Heart left ventricle (tissue), 13 donors: ENCODE measurements at regions not wholly inside any gene's neighbourhood (a gene's known extent, or its start where the extent isn't known, plus 50 kb on each side); places are given as distances from the start of the nearest gene placed in this dataset.

Experiments
- CTCF ChIP-seq, 12 donors: fragments of 200-600 bp; sonication (generic) in 4 of 12; IDR thresholded peaks; one replicate each; pipeline versions ENCODE4 v1.5.0 to v1.8.0; 2018 to 2022; ENCODE audit warnings: antibody characterized with exemption in 12 of 12, mild to moderate bottlenecking in 5 of 12
- POLR2A ChIP-seq, 2 donors: fragments of 450-650 bp; IDR thresholded peaks; one replicate each; pipeline ENCODE4 v1.6.1; 2017; ENCODE audit warnings: antibody characterized with exemption in 2 of 2, mild to moderate bottlenecking in 2 of 2, moderate library complexity in 2 of 2
- donor health status: ischemic (EF 13 %, LVEDD 7.1; RV severe dilation, severe dysfunction).
- donor health status: DM: no; HTN: yes; CAD: no.
- donor health status: DM: no; HTN: no; CAD: no.
- donor health status: ischemic (EF 25% LVEDD 6.9; RV normal size, moderate dysfunction).
- donor health status: ischemic (EF 25% LVEDD 5.7; RV mildly dilated, moderate dysfunction).
- donor health status: ischemic (EF 35%, LVEDD 5.7; RV mildly dilated, moderate dysfunction).
- donor health status: nonischemic (EF 11% LVEDD 7.7; RV severe dilation, severe dysfunction).
- donor health status: DM: yes; HTN: yes; CAD: no.
- donor health status: PGD.
- donor health status: ischemic (EF 29% LVEDD 5.4; RV normal size, mild dysfunction).
- donor health status: nonischemic (EF 23%, LVEDD 6.1; RV moderate dilation, normal function).

GRCh38 chr2:138950486-138950885 is 170.3 kb upstream of the NXPH2 start:
- TF ChIP-seq CTCF (IDR thresholded peaks at IDR 0.05) (no peak), POLR2A (IDR thresholded peaks at IDR 0.05) (no peak)
